ENCODE measurements at regions not wholly inside any gene's neighbourhood (a gene's known extent, or its start where the extent isn't known, plus 50 kb on each side); places are given as distances from the start of the nearest gene placed in this dataset.
A peak's percentile ranks its signal among the peaks of the same experiment; 100 is the strongest.
"Not testable (repeated sequence)": the region's sequence is repeated elsewhere in the genome, so short reads cannot be mapped to it uniquely, and the experiment has no call there.

DNA sequence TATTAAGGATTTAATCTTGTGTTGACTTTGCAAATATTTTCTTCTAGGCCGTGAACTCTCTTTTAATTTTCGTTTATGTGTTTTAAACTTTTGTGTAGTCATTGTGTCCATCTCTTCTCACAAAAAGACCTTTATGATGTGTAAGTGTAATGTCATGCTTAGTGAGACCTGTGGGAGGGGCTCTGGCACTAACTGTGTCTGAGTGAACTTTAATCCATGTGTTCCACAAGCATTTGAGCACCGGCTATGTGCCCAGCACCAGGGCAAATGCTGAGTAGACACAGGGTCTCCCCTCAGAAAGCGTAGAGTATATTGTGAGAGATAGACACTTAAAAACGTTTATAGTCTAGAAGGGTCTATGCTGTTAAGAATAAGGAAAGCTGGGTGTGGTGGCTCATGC is 272.6 kb upstream of the TUT7 start:
- no peaks in the 10 kb centered on the region for H3K27me3 ChIP-seq
- no peak overlapping the region for H3K27ac ChIP-seq
- H3K9me3 ChIP-seq = no peaks in the 10 kb centered on the region
- ATAC-seq (no peak), DNase-seq (no peak)
- intact Hi-C loops (cut with DNase I) = loop anchor here in 1 of 10 donors (10.0 kb wide), 1 partner anchor 698 kb away; no protein-coding TSS in a partner anchor
- WGBS, 2 donors = 88 to 91% methylated on average over 5 of the region's 5 CpGs
- H3K4me1 ChIP-seq = peaks cover 0 to 3% (median 0%) of the 10 kb centered on the region in 9 donors
- no peak overlapping the region for H3K4me3 ChIP-seq
- TF ChIP-seq, protein P1, sequence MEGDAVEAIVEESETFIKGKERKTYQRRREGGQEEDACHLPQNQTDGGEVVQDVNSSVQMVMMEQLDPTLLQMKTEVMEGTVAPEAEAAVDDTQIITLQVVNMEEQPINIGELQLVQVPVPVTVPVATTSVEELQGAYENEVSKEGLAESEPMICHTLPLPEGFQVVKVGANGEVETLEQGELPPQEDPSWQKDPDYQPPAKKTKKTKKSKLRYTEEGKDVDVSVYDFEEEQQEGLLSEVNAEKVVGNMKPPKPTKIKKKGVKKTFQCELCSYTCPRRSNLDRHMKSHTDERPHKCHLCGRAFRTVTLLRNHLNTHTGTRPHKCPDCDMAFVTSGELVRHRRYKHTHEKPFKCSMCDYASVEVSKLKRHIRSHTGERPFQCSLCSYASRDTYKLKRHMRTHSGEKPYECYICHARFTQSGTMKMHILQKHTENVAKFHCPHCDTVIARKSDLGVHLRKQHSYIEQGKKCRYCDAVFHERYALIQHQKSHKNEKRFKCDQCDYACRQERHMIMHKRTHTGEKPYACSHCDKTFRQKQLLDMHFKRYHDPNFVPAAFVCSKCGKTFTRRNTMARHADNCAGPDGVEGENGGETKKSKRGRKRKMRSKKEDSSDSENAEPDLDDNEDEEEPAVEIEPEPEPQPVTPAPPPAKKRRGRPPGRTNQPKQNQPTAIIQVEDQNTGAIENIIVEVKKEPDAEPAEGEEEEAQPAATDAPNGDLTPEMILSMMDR (IDR thresholded peaks at IDR 0.05) = no peak
- no peaks in the 10 kb centered on the region for H3K36me3 ChIP-seq

DNA sequence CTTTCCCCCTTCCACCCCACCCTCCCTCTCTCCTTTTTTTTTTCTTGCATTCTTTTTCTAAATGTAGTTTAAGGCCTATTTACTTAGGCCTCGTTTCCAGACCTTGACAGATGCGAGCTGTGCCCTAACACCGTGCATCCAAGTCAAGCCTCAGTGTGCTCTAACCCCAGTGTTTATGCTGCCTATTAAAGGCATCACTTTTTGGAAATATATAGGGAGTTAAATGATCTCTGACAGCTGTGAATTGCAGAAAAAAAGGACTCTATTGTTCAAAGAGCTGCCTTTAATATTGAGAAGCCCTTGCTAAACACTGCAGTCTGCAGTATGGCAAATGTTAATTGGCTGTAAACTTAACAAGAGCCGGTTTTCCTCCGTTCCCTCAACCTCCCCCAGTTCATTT is 270.4 kb upstream of the TUT7 start:
- no peaks in the 10 kb centered on the region for H3K36me3 ChIP-seq
- no peaks in the 10 kb centered on the region for H3K9me3 ChIP-seq
- intact Hi-C loops (cut with DNase I) = loop anchor here in 1 of 10 donors (10.0 kb wide), 1 partner anchor 700 kb away; no protein-coding TSS in a partner anchor
- no peak for DNase-seq
- WGBS, 2 donors = 63 to 73% methylated on average over 5 of the region's 5 CpGs
- no peaks in the 10 kb centered on the region for H3K27me3 ChIP-seq
- peak overlapping the region in 1 of 10 donors; percentile 29 for H3K27ac ChIP-seq
- H3K4me1 ChIP-seq = peaks cover 0 to 3% (median 0%) of the 10 kb centered on the region in 9 donors
- no peak for ATAC-seq
- TF ChIP-seq, protein P1 (IDR thresholded peaks at IDR 0.05) = no peak
- H3K4me3 ChIP-seq = no peak overlapping the region

DNA sequence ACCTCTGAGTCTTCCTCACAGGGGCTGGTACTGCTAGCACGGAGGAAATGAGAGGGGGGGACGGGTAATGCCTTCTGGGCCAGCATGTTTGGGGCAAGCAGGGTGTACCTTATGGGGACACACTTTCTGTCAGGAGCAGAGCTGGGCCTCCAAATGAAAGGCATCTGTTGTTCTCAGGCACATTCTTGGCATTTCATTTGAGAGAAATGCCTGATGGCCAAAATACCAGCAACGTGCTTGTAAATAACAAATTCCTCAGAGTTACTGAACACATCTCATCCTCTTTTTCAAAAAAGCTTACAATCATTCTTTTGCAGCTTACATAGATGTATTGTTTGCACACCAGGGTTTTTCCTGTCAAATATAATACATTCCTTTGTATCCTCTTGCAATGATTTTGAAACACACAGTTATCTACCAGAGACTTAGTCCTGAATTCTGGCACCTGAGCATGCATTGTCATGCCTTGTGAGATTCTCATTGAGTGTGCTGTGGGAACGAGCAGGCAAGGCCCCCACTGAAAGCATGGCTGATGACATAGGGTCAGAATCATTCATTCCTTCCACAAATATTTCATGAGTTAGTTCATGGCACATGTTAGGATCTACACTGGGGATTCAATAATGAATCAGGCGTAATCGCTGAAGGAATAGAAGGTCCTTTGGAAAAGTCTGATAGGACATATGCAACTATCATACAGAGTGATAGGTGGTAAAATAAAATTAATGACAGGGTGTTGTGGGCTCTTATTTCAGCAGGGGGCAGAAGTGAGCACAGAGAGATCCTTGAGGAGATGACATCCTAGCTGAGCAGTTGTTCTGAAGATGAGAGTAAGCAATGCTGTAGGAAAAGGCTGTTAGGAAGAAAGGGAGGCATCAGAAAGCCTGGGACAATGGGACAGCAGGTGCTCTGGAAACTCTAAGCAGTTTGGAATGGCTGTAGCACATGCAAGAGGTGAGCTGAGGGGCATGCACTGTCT is 260.9 kb upstream of the TUT7 start:
- H3K4me3 ChIP-seq = no peak overlapping the region
- TF ChIP-seq, protein P1 (IDR thresholded peaks at IDR 0.05) = peak; percentile 10 to 56 (median 40)
- no peaks in the 10 kb centered on the region for H3K36me3 ChIP-seq
- no peak overlapping the region for H3K27ac ChIP-seq
- 68 to 70% methylated on average over 6 of the region's 6 CpGs for WGBS, 2 donors
- intact Hi-C loops (cut with DNase I) = loop anchor here in 1 of 10 donors (5.0 kb wide), 1 partner anchor 712 kb away; no protein-coding TSS in a partner anchor
- DNase-seq (peak in 1 of 2 donors; percentile 15), ATAC-seq (peak in 3 of 8 donors; percentile 17 to 37 (median 35))
- H3K4me1 ChIP-seq = peaks cover 0 to 8% (median 0%) of the 10 kb centered on the region in 9 donors
- H3K27me3 ChIP-seq = no peaks in the 10 kb centered on the region
- H3K9me3 ChIP-seq = no peaks in the 10 kb centered on the region

DNA sequence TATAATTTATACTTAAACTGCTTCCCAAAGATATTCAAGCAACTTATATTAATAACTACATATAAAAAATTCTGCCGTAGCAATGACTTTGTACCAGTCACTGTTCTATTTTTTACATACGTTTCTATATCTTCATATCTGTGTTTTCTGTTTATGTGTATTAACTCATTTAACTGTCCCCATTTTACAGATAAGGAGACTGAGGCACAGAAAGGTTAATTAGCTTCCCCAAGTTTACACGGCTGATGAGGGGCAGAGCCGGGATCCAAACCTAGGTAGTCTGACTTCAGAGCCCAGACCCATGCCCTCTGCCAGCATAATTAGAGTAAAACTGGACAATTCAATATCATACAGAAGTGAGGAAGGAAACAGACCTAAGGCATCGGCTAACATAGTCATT is 259.7 kb upstream of the TUT7 start:
- Histone ChIP-seq H3K4me1 (peaks cover 0 to 8% (median 0%) of the 10 kb centered on the region in 9 donors), H3K4me3 (no peak overlapping the region), H3K9me3 (no peaks in the 10 kb centered on the region), H3K27ac (no peak overlapping the region), H3K27me3 (no peaks in the 10 kb centered on the region), H3K36me3 (no peaks in the 10 kb centered on the region)
- TF ChIP-seq, protein P1 (IDR thresholded peaks at IDR 0.05) = no peak
- DNase-seq = no peak
- no peak for ATAC-seq
- WGBS, 2 donors = 92 to 94% methylated on average over 5 of the region's 5 CpGs
- intact Hi-C loops (cut with DNase I) = no loop called here

DNA sequence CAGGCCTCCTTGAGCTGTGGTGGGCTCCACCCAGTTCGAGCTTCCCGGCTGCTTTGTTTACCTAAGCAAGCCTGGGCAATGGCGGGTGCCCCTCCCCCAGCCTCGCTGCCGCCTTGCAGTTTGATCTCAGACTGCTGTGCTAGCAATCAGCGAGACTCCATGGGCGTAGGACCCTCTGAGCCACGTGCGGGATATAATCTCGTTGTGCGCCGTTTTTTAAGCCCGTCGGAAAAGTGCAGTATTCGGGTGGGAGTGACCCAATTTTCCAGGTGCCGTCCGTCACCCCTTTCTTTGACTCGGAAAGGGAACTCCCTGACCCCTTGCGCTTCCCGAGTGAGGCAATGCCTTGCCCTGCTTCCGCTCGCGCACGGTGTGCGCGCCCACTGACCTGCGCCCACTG is 257.3 kb upstream of the TUT7 start:
- DNase-seq; H3K4me1 ChIP-seq; ATAC-seq; H3K27me3 ChIP-seq; H3K4me3 ChIP-seq; H3K36me3 ChIP-seq; H3K27ac ChIP-seq; intact Hi-C loops (cut with DNase I); H3K9me3 ChIP-seq: not testable (repeated sequence)
- WGBS, 2 donors = 81 to 88% methylated on average over 22 of the region's 27 CpGs

Measured in heart right ventricle (tissue), 16 donors.